ENCODE measurements at regions not wholly inside any gene's neighbourhood (a gene's known extent, or its start where the extent isn't known, plus 50 kb on each side); places are given as distances from the start of the nearest gene placed in this dataset.

DNA sequence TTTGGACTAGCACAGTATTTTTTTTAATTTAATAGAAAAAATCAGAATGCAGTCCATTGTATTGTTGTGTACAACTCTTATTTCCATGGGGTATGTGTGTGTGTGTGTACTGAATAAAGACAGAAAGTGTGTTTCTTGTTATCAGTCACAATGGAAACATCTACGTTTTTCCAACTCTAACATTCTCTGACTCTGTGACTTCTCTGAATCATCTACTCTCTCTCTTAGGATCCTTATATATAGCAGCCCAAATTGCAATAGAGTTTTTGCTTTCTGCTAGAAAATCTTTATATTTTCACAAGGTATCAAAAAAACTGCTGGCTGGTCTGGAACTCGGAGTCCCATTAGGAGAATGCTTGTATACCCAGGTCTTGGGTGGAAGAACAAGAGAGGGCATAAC, 138.9 kb upstream of the ARID2 start:
- no peak for DNase-seq

DNA sequence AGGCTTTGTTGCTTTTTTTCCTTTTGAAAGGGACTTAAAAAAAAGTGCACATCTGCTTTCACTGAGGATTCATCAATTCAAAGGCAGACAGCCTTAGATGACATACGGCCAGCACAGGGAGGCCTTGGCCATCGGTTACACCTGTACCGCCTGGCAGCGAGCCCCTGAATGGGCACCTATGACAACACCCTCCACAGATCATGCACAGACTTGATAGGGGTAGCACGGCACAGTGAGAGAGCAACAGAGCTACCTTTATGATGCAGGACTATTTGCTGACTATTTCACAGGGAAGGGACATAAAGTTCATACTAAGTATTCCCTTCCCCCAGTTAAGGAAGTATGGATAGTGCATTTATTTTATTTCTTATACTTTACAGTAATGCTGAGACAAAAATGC, 137.9 kb upstream of the ARID2 start:
- no peak for DNase-seq

DNA sequence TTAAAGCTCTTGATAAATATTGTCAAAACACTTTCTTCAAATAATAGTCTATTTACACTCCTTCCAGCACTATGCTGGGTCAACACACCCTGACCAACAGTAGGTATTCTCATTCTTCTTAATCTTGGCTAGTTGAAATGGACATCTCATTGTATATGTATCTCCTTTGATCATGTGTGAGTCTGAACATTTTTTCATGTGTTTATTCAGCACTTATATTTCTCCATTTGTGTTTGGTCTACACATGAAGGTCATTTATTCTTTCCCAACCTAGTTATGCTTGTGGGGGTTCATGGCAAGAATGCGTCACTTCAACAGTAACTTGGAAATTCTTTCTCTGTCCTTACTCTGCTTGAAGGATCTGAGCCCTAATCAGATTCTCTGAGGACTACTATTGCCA, 133.1 kb upstream of the ARID2 start:
- no peak for DNase-seq

DNA sequence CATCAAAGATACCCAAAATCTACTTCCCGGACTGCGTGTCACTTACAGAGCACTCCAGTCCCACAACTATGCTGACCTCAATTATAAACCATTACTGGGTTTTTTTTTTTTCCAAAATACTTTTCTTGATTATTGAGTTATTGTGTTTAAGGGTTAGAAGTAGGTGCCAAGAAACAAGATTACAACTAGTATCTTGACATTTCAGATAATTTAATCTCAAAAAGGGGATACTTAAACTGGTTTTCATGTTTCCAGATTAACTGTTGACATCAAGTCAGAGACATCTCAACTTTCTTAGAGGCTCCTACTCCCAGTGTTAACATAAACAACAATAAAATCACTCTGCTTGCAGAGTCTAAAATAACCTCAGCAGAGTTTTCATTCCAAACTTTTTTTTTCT, 131.2 kb upstream of the ARID2 start:
- no peak for DNase-seq

GRCh38 chr12:45598761-45599160, 130.7 kb upstream of the ARID2 start:
- DNase-seq = no peak

- DNase-seq = no peak
Measured at GRCh38 chr12:45599196-45599595, 130.3 kb upstream of the ARID2 start.

DNA sequence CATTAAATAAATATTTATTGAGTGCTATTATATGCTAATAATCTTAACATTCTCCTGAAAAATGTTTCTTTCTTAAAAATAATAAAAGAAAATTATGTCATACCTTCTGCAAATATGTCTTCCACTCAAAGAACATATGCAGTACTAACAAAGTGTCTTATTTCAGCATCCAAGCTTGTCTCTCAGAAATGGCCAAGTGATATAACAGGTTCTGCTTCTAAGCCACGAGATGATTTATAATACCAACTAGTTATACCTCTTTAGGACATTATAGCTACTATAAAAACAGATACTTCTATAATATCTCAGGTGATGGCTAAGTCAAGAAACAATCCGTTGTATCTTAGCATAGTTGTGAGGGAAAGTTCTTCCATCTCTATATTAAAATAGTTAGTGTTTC, 128.1 kb upstream of the ARID2 start:
- no peak for DNase-seq

GRCh38 chr12:45601888-45602287, 127.6 kb upstream of the ARID2 start:
- no peak for DNase-seq

GRCh38 chr12:45605624-45606023, 123.9 kb upstream of the ARID2 start:
- no peak for DNase-seq

GRCh38 chr12:45611061-45611460, 118.4 kb upstream of the ARID2 start:
- no peak for DNase-seq

GRCh38 chr12:45611495-45611894, 118.0 kb upstream of the ARID2 start:
- DNase-seq = no peak

- DNase-seq = no peak
Measured at GRCh38 chr12:45612044-45612794, 117.3 kb upstream of the ARID2 start.

DNA sequence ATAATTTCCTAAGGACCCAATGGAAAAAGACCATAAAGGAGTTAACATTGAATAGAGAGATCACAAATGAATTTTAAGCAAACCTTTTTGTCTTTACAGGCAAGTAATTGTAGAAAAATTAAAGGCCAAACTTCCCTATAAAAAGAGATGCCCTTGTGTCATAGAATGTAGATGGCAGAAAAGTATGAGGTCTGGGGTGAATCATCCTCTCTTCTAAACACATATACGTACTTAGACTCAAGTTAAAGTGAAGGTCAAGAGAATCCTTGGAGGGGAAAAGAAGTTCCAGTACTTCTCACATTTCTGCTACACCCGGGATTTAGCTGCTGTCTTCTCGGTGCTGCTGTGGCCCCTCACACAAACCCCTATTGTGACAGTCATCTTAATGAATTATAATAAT, 116.2 kb upstream of the ARID2 start:
- no peak for DNase-seq

GRCh38 chr12:45613855-45614254, 115.7 kb upstream of the ARID2 start:
- no peak for DNase-seq

DNA sequence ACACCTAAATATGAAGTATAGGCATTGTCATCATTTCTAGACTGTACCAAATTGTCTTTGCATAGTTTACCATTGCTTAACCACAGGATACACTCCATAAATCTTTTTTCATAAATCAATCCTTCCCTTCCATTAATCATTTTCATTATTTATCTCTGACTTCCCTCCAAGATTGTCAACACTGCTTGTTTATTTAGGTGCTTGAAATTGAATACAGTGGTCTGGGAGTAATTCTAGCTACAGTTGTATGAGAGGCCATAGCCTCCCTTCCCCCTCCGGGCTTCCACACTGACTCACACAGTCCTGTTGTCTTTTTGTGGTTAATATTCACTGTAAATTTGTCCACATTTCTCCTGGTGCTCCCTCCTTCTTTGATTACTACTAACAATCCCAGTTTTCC, 114.2 kb upstream of the ARID2 start:
- DNase-seq = no peak

- DNase-seq = no peak
Measured at GRCh38 chr12:45619736-45620135, 109.8 kb upstream of the ARID2 start.

GRCh38 chr12:45621703-45622102, 107.8 kb upstream of the ARID2 start:
- no peak for DNase-seq

GRCh38 chr12:45622210-45622937, 107.1 kb upstream of the ARID2 start:
- no peak for DNase-seq

DNA sequence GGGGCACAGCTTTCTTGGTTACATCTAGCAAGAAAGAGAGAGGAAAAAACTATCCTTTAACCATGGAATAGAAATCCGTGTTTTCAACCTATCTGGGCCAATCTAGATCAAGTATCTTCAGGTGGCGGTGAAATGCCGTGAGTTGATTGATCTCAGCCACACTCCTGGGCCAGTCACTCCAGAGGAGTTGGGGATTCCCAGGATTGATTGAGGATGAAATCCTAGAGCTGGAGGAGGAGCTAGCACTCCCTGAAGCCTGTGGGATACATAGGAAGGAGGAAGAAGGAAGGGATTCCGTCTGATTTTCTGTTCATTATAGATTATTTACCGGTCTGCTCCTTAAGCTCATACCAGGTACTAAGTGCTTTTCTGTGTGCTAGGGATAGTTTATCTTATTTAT, 106.3 kb upstream of the ARID2 start:
- DNase-seq = no peak

GRCh38 chr12:45623940-45624339, 105.6 kb upstream of the ARID2 start:
- DNase-seq = no peak

DNA sequence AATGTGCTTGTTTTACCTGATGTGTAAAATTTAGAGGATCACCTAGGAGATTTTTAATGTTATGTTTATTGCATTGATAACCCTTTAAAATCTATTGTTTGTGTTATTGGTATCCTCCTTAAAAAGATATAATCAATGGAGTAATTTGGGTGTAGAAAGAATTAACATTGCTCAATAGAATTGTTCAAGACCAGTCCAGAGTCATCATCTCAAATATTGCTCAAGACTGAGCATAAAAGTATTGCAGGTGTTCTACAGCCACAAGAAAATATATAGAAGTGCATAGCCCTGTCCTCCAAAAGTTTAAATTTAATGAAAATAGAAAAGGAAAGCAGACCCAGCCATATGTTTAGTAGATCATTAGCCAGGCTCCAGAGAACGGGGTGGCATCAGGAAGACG, 102.5 kb upstream of the ARID2 start:
- no peak for DNase-seq

DNA sequence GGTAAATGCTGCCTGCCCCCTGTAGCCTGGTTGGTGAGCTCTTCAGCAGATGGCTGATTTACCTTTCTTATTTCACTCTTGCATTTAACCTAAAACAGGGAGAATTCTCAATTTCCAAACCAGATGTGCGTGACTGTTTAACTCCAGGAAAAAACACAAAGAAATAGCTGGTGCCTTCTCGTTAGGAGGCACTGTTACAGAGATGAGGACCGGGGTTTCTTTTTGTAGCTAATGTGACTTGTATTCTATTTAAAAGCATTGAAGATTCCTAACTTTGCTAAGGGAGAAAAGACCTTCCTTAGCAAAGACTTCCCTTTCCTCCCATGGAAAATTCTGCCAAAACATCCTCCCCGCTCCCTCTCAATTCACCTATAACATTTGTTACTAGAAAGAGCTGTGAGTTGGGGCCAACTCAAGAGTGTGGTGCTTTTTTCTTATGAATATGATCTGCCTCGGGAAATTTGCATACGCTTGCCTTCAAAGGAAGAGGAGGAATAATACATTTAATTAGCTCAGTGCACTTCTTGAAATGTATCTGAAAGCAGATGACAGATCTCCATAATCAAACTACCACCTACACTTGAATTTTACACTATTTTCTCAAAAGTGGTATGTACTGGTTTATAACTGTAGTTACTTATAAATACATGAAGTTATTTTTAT, 102.0 kb upstream of the ARID2 start:
- no peak for DNase-seq

DNA sequence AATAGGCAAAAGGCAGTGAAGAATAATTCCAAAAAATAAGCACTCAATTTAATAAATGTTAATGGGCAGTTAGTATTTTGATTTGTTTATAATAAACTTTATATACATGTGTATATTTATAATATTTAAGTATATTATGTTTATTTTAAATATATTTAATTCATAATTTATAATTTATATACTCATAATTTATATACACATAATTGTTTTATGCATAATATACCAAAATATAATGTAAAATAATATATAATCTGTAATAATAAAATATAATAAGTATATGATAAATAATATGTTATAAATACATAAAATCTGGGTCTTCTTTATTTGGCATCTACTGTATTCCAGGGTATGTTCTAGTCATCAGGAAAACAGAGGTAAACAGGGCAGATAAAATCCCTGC, 100.2 kb upstream of the ARID2 start:
- DNase-seq = no peak

DNA sequence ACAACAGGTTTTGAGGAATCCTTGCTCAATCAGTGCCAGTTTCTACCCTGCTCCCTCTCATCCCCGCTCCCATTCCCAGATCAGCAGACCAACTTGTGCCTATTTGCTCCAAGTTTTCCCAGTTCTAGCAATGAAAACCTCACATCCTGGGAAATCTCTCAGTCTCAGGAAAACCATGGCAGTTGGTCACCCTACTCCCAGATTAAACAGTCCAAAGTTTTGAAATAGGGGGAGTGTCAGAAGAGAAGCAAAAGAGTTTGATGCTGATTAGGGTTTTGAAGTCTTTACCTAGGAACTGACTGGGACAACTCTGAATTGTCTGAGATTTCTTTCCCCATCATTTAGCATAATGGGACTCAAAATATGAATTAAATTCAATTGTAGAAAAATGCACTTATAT, 95.8 kb upstream of the ARID2 start:
- no peak for DNase-seq

Measured in CD4-positive, alpha-beta T cell treated with Interleukin-10 for 1 hour (primary cell).